ENCODE measurements at regions not wholly inside any gene's neighbourhood (a gene's known extent, or its start where the extent isn't known, plus 50 kb on each side); places are given as distances from the start of the nearest gene placed in this dataset.

DNA sequence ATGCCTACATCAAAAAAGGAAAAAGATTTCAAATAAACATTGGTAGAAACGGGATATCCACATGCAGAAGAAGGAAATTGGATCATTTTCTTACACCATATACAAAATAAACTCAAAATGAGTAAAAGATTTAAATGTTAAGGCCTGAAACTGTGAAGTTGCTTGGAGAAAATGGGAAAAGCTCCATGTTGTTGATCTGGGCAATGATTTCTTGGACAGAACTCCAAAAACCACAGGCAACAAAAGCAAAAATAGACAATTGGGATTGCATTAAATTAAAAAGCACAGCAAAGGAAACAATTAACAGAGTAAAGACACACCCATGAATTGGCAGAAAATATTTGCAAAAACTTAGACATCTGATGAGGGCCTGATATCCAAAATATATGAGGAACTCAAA is 105.2 kb upstream of the APP start:
- TF ChIP-seq, protein P1, sequence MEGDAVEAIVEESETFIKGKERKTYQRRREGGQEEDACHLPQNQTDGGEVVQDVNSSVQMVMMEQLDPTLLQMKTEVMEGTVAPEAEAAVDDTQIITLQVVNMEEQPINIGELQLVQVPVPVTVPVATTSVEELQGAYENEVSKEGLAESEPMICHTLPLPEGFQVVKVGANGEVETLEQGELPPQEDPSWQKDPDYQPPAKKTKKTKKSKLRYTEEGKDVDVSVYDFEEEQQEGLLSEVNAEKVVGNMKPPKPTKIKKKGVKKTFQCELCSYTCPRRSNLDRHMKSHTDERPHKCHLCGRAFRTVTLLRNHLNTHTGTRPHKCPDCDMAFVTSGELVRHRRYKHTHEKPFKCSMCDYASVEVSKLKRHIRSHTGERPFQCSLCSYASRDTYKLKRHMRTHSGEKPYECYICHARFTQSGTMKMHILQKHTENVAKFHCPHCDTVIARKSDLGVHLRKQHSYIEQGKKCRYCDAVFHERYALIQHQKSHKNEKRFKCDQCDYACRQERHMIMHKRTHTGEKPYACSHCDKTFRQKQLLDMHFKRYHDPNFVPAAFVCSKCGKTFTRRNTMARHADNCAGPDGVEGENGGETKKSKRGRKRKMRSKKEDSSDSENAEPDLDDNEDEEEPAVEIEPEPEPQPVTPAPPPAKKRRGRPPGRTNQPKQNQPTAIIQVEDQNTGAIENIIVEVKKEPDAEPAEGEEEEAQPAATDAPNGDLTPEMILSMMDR (IDR thresholded peaks at IDR 0.05 in 2 of 3, conservative IDR thresholded peaks at IDR 0.05 in 1 of 3; ENCODE audit: insufficient read depth in 2 of 3, low read depth in 1 of 3, low read length in 3 of 3) = no peak
- TF ChIP-seq, protein P2, sequence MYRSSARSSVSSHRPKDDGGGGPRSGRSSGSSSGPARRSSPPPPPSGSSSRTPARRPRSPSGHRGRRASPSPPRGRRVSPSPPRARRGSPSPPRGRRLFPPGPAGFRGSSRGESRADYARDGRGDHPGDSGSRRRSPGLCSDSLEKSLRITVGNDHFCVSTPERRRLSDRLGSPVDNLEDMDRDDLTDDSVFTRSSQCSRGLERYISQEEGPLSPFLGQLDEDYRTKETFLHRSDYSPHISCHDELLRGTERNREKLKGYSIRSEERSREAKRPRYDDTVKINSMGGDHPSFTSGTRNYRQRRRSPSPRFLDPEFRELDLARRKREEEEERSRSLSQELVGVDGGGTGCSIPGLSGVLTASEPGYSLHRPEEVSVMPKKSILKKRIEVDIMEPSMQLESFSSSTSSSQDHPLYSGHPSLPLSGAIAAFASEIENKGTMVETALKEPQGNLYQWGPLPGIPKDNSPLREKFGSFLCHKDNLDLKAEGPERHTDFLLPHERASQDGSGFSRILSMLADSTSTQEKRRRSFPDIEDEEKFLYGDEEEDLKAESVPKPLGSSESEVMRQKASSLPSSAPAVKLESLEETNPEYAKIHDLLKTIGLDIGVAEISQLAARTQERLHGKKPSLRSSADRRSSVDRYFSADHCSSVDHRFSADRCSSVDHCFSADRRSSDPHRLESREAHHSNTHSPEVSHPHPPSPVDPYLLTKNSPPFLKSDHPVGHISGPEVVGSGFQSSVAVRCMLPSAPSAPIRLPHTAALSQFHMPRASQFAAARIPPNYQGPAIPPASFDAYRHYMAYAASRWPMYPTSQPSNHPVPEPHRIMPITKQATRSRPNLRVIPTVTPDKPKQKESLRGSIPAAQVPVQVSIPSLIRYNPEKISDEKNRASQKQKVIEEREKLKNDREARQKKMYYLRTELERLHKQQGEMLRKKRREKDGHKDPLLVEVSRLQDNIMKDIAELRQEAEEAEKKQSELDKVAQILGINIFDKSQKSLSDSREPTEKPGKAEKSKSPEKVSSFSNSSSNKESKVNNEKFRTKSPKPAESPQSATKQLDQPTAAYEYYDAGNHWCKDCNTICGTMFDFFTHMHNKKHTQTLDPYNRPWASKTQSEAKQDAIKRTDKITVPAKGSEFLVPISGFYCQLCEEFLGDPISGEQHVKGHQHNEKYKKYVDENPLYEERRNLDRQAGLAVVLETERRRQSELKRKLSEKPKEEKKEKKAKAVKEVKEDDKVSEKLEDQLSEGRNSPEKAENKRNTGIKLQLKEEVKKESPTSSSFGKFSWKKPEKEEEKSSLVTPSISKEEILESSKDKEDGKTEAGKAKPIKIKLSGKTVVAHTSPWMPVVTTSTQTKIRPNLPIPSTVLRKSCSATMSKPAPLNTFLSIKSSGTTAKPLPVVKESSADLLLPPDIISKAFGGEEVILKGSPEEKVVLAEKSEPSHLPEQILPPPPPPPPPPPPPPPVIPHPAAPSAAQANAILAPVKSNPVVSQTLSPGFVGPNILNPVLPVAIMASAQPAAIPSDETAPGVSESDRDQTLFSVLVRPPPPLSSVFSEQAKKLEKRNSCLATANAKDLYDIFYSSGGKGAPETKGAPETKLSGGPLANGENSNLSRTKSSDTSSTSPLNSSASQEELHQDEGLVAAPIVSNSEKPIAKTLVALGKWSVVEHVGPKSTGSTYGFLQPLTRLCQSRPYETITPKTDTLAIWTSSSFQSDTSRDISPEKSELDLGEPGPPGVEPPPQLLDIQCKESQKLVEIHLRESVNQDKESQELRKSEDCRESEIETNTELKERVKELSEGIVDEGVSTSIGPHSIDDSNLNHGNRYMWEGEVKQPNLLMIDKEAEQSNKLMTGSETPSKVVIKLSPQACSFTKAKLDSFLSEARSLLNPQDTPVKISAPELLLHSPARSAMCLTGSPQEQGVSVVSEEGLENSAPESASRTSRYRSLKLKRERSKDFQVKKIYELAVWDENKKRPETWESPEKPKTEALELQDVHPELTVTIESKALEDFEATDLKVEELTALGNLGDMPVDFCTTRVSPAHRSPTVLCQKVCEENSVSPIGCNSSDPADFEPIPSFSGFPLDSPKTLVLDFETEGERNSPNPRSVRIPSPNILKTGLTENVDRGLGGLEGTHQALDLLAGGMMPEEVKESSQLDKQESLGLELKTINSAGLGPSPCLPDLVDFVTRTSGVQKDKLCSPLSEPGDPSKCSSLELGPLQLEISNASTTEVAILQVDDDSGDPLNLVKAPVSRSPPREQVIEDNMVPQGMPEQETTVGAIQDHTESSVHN (IDR thresholded peaks at IDR 0.05; ENCODE audit: borderline replicate concordance in 1 of 2, low read depth in 1 of 2) = no peak
- TF ChIP-seq CHD2 (IDR thresholded peaks at IDR 0.05; ENCODE audit: low read depth, low read length) (no peak), SMARCE1 (IDR thresholded peaks at IDR 0.05) (no peak), CBX1 (IDR thresholded peaks at IDR 0.05; ENCODE audit: low read depth) (no peak), CXXC5 (CRISPR knock-in tag; IDR thresholded peaks at IDR 0.05) (no peak), TCF3 (CRISPR knock-in tag; IDR thresholded peaks at IDR 0.05) (no peak), CREB1 (IDR thresholded peaks at IDR 0.05) (no peak), CREB1 (CRISPR knock-in tag; IDR thresholded peaks at IDR 0.05) (no peak), JUND (IDR thresholded peaks at IDR 0.05; ENCODE audit: borderline replicate concordance, low read depth, low read length) (no peak), JUND (tag; IDR thresholded peaks at IDR 0.05; ENCODE audit: borderline replicate concordance, low read depth, low read length) (no peak), EZH2 (IDR thresholded peaks at IDR 0.05; ENCODE audit: borderline replicate concordance, low read depth, low read length) (no peak)
- TF ChIP-seq, protein P3, sequence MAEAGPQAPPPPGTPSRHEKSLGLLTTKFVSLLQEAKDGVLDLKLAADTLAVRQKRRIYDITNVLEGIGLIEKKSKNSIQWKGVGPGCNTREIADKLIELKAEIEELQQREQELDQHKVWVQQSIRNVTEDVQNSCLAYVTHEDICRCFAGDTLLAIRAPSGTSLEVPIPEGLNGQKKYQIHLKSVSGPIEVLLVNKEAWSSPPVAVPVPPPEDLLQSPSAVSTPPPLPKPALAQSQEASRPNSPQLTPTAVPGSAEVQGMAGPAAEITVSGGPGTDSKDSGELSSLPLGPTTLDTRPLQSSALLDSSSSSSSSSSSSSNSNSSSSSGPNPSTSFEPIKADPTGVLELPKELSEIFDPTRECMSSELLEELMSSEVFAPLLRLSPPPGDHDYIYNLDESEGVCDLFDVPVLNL (CRISPR knock-in tag; IDR thresholded peaks at IDR 0.05; ENCODE audit: low read depth) = no peak
